ENCODE measurements at regions not wholly inside any gene's neighbourhood (a gene's known extent, or its start where the extent isn't known, plus 50 kb on each side); places are given as distances from the start of the nearest gene placed in this dataset.
"Not testable (repeated sequence)": the region's sequence is repeated elsewhere in the genome, so short reads cannot be mapped to it uniquely, and the experiment has no call there.

DNA sequence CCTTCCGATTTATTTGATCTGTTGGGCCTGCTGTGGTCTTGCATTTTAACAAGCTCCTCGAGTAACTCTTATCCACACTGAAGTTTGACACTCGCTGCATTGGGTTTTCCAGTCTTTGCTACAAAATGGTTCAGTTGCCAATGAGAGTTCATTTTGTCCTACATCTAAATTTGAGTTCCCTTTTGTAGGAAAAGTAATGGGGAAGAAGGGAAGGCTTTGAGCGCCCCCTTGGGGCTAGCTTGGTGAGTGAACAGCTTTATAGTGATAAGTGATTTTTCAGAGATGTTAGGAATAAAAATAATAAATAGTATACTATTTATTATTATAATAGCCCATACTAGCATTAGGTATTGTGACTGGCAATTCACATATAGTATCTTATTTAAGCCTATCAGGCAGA is 89.9 kb upstream of the GNAQ start:
- TF ChIP-seq, protein P1, sequence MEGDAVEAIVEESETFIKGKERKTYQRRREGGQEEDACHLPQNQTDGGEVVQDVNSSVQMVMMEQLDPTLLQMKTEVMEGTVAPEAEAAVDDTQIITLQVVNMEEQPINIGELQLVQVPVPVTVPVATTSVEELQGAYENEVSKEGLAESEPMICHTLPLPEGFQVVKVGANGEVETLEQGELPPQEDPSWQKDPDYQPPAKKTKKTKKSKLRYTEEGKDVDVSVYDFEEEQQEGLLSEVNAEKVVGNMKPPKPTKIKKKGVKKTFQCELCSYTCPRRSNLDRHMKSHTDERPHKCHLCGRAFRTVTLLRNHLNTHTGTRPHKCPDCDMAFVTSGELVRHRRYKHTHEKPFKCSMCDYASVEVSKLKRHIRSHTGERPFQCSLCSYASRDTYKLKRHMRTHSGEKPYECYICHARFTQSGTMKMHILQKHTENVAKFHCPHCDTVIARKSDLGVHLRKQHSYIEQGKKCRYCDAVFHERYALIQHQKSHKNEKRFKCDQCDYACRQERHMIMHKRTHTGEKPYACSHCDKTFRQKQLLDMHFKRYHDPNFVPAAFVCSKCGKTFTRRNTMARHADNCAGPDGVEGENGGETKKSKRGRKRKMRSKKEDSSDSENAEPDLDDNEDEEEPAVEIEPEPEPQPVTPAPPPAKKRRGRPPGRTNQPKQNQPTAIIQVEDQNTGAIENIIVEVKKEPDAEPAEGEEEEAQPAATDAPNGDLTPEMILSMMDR (IDR thresholded peaks at IDR 0.05; ENCODE audit: extremely low read depth, missing control alignments) = no peak
- no peak for DNase-seq (ENCODE audit: low spot score)

DNA sequence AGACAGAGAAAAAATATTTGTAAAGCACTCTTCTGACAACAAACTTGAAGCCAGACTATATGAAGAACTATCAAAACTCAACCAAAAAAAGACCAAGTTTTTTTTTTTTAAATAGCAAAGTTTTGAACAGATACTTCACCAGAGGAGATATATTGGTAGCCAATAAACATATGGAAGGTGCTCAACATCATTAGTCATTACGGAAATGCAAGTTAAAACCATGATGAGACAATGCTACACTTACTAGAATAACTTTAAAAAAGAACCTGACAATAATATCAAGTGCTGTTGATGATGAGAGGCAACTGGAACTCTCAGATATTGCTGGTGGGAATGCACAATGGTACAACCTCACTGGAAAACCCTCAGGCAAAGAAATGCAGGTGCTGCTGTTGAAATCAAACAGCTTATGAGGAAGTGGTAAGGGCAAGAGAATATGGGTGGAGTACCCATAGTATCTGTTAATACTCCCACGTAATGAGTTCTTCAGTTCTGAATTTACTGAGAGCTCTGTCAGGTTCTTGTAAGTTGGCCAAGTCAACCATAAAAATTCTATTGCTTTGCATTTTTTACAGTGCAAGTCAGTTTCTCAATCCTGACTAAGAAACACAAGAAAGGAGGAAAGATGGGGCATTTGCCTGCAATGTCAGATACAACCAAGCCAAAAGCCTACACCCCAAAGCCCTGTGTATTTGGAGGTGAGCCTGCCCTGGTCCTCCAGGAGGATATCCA is 87.3 kb upstream of the GNAQ start:
- TF ChIP-seq, protein P1 (IDR thresholded peaks at IDR 0.05; ENCODE audit: extremely low read depth, missing control alignments) = no peak
- DNase-seq (ENCODE audit: low spot score) = peak; percentile 45

DNA sequence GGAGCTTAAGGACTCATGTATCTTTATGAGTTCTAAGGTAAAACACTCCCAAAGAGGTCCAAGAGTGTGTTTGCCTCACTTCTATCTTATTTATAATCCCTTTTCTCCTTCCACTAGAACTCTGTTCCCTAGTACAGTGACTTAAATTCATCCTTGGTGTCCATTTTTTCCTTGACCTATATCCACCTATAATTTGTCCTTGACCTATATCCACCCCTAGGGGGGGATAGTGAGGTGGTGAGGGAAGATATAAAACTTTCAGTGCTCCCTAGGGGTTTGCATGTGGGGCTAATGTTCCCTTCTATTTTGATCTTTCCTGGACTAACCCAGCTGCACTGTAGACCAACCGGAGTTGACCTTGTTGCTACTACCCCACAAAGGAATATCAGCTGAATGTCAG is 83.5 kb upstream of the GNAQ start:
- TF ChIP-seq, protein P1 (IDR thresholded peaks at IDR 0.05; ENCODE audit: extremely low read depth, missing control alignments) = peak; percentile 37
- peak; percentile 14 for DNase-seq (ENCODE audit: low spot score)

DNA sequence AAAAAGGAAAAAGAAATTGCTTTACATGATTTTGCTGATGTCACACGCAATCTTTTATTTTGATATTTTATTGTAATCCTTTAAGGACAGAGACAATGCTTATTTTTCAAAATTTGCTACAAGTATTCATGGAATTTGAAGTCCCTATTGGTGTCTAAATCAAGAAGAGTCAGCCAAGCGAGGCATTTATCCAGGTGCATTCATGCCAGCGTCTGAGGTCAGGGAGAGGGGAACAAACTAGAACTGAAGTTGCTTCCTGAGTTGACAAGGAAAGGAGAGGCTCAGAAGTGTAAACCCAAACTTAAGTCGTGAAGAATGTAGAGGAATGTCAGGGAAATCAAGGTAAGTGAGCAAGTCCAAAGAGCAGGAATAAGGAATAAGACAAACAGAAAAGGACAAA is 83.0 kb upstream of the GNAQ start:
- TF ChIP-seq, protein P1 (IDR thresholded peaks at IDR 0.05; ENCODE audit: extremely low read depth, missing control alignments) = no peak
- no peak for DNase-seq (ENCODE audit: low spot score)

DNA sequence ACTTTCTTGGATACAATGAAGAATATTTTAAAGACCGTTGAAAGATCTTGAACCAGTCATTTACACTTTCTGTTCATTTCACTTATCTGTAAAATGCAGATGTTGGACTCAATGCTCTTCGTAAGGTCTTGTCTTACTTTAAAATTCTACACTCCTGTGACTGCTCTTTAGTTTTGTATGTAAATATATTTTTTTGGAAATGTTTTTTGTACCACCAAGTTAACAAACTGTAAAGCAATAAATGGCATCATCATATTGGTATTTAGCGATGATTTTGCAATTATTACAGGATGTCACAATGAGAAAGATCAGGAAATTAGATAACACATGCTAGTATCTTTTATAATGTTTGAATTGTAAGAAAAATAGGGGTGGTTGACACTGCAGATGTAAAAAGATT is 80.8 kb upstream of the GNAQ start:
- no peak for DNase-seq (ENCODE audit: low spot score)
- TF ChIP-seq, protein P1 (IDR thresholded peaks at IDR 0.05; ENCODE audit: extremely low read depth, missing control alignments) = no peak

DNA sequence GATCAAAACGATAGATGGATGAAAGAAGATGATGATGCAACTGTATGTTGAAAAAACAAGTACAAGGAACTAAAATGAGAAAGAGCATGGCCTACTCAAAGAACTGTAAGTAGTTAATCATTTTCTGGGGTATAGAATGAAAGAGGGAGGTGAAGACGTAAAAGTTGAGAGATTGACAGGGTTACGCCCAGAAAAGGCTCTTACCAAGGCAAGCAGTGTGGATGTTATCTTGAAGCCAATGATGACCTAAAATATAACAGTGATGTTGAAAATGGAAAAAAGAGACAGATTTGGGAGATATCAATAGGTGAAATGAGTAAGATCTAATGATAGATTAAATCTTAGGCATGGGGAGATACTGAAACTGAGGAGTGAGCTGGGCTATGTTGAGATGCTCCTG is 80.4 kb upstream of the GNAQ start:
- TF ChIP-seq, protein P1 (IDR thresholded peaks at IDR 0.05; ENCODE audit: extremely low read depth, missing control alignments) = no peak
- DNase-seq (ENCODE audit: low spot score) = no peak

DNA sequence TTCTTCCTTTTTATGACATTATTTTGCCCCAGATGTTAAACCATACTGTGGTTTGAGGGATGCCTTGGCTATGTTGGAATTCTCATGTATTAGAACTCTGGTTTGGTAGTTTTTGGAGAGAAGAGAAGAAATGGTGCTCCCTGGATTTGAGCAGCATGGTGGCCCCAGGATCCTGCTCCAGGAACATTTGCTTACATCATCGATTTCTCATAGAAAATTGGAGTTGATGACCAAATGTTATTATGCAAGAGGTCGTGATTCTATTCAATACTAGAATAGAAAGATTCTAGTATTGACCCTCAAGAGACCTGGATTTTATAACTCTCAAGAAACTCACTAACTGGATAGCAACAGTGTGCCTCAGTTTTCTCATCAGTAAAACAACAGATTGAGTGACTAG is 77.5 kb upstream of the GNAQ start:
- no peak for DNase-seq (ENCODE audit: low spot score)
- TF ChIP-seq, protein P1 (IDR thresholded peaks at IDR 0.05; ENCODE audit: extremely low read depth, missing control alignments) = no peak

DNA sequence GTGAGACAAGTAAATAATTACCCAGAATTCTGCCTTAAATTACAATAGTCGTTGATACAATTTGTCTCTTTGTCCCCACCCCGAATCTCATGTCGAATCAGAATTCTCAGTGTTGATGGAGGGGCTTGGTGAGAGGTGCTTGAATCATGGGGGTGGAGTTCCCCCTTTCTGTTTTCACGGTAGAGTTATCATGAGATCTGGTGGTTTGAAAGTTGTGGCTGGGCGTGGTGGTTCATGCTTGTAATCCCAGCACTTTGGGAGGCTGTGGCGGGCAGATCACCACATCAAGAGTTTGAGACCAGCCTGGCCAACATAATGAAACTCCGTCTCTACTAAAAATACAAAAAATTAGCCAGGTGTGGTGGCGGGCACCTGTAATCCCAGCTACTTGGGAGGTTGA is 75.0 kb upstream of the GNAQ start:
- not testable (repeated sequence) for DNase-seq (ENCODE audit: low spot score)
